Natural killer cell (primary cell): ENCODE measurements at regions not wholly inside any gene's neighbourhood (a gene's known extent, or its start where the extent isn't known, plus 50 kb on each side); places are given as distances from the start of the nearest gene placed in this dataset.
A peak's percentile ranks its signal among the peaks of the same experiment; 100 is the strongest.

Experiments used
- ATAC-seq, 3 donors: fragments of 150-1000 bp in 2 of 3; fragments of 200-7000 bp in 1 of 3; cut with Tn5 transposase; 1 replicate in 1 of 3; 2 replicates in 2 of 3; pipeline ENCODE4 v1.10.0; 2021; ENCODE audit warnings: mild to moderate bottlenecking in 2 of 3, moderate library complexity in 2 of 3
- DNase-seq, 2 donors: peaks; one replicate each; pipeline versions ENCODE4 v3.0.0 to v3.0.0-alpha.2; 2013 to 2021; ENCODE audit warnings: mixed read lengths in 1 of 2
- H3K27ac ChIP-seq: one replicate; pipeline ENCODE4 v1.5.1; 2013; ENCODE audit warnings: mild to moderate bottlenecking, low read length
- H3K27me3 ChIP-seq: one replicate; pipeline ENCODE4 v1.6.1; 2013; ENCODE audit warnings: low read length; ENCODE audit not compliant: control insufficient read depth, insufficient read depth
- H3K36me3 ChIP-seq: one replicate; pipeline ENCODE4 v1.6.1; 2013; ENCODE audit warnings: low read length; ENCODE audit not compliant: control insufficient read depth, insufficient read depth
- H3K4me1 ChIP-seq: one replicate; pipeline ENCODE4 v1.6.1; 2013; ENCODE audit warnings: low read length; ENCODE audit not compliant: control insufficient read depth, insufficient read depth
- H3K4me3 ChIP-seq: one replicate; pipeline ENCODE4 v1.5.1; 2013; ENCODE audit warnings: low read length
- H3K9me3 ChIP-seq: one replicate; pipeline ENCODE4 v1.6.1; 2013; ENCODE audit warnings: low read length; ENCODE audit not compliant: control insufficient read depth, insufficient read depth
- H3K27ac Mint-ChIP-seq, 2 donors: one replicate each; pipeline ENCODE4 v1.8.0; 2022; ENCODE audit warnings: mild to moderate bottlenecking in 2 of 2, mixed read lengths in 2 of 2, moderate library complexity in 1 of 2
- H3K27me3 Mint-ChIP-seq, 2 donors: one replicate each; pipeline ENCODE4 v1.8.0; 2022; ENCODE audit warnings: low read depth in 2 of 2, mixed read lengths in 2 of 2
- H3K36me3 Mint-ChIP-seq: one replicate; pipeline ENCODE4 v1.8.0; 2022; ENCODE audit warnings: mixed read lengths
- H3K4me1 Mint-ChIP-seq, 2 donors: one replicate each; pipeline ENCODE4 v1.8.0; 2022; ENCODE audit warnings: mixed read lengths in 2 of 2
- H3K4me3 Mint-ChIP-seq: one replicate; pipeline ENCODE4 v1.8.0; 2022; ENCODE audit warnings: mild to moderate bottlenecking, moderate library complexity, mixed read lengths
- H3K9me3 Mint-ChIP-seq, 2 donors: one replicate each; pipeline ENCODE4 v1.8.0; 2022; ENCODE audit warnings: mixed read lengths in 2 of 2
- WGBS: methylation state at CpG from one replicate; pipeline ENCODE4 v1.1.7; 2013; ENCODE audit warnings: missing lambda C conversion rate; ENCODE audit not compliant: insufficient coverage; 5-methylcytosine and 5-hydroxymethylcytosine counted together
- intact Hi-C: fragments of 100-400 bp; cut with micrococcal nuclease; formaldehyde crosslinking; loops from one replicate; pipeline ENCODE4 v1.14.2; 2022
- TF ChIP-seq, protein P1 (sequence below): fragments of 200-600 bp; IDR thresholded peaks from one replicate; pipeline ENCODE4 v1.8.0; 2022; ENCODE audit warnings: antibody characterized with exemption

DNA sequence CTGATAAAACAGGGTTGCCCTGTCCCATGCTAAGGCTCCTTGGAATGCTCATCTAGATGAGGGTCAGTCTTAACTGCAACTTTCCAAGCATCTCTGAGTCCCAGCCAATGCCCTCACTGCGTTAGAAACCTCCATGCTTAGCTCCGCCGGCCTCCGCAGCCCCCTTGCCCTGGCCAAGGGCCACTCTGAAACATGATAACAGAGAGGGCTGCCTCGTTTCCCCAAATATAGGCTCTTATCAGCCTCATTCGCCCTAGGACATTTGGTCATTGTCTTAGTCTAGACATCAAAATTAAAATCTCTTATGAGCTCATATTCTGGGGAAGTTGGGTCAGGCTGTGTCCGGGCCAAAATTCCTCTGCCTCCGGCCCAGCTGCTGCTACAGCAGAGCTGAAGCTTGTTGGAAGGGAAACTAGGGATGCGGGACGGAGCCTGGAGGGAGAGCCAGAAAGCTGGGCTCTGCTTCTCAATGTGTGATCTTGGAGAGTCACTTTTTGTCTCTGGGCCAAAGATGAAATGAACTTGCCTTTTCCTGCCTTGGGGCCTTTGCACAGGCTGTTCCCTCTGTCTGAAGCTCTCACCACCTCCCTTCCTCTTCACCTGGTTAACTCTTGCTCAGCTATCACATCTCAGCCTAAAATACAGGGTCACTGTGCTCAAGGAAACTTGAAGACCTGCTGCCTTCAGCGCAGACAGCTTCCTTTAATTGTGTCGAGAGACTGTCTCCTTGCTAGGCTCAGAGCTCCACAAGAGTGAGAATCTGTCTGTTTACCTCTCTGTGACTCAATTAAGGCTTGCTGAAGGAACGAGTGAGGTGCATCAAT lies 191.3 kb downstream of the RGS3 start:
- DNase-seq: no peak
- H3K27me3 ChIP-seq: no peaks in the 10 kb centered on the region
- H3K36me3 Mint-ChIP-seq: no peaks in the 10 kb centered on the region
- peaks cover 9 to 10% of the 10 kb centered on the region in 2 donors for H3K27me3 Mint-ChIP-seq
- no peak overlapping the region for H3K27ac ChIP-seq
- 83% methylated on average over 13 of the region's 13 CpGs for WGBS
- H3K4me1 Mint-ChIP-seq: peaks cover 9 to 23% of the 10 kb centered on the region in 2 donors
- H3K4me3 ChIP-seq: no peak overlapping the region
- no peaks in the 10 kb centered on the region for H3K36me3 ChIP-seq
- intact Hi-C loops: loop anchor here (1.0 to 5.0 kb wide), 3 partner anchors 64 to 813 kb away; no protein-coding TSS in a partner anchor
- peaks cover 32% of the 10 kb centered on the region for H3K4me1 ChIP-seq
- TF ChIP-seq, protein P1, sequence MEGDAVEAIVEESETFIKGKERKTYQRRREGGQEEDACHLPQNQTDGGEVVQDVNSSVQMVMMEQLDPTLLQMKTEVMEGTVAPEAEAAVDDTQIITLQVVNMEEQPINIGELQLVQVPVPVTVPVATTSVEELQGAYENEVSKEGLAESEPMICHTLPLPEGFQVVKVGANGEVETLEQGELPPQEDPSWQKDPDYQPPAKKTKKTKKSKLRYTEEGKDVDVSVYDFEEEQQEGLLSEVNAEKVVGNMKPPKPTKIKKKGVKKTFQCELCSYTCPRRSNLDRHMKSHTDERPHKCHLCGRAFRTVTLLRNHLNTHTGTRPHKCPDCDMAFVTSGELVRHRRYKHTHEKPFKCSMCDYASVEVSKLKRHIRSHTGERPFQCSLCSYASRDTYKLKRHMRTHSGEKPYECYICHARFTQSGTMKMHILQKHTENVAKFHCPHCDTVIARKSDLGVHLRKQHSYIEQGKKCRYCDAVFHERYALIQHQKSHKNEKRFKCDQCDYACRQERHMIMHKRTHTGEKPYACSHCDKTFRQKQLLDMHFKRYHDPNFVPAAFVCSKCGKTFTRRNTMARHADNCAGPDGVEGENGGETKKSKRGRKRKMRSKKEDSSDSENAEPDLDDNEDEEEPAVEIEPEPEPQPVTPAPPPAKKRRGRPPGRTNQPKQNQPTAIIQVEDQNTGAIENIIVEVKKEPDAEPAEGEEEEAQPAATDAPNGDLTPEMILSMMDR: no peak
- no peaks in the 10 kb centered on the region for H3K9me3 Mint-ChIP-seq
- H3K4me3 Mint-ChIP-seq: no peak overlapping the region
- H3K9me3 ChIP-seq: no peaks in the 10 kb centered on the region
- peak overlapping the region in 1 of 2 donors; percentile 11 for H3K27ac Mint-ChIP-seq
- no peak for ATAC-seq

- Mint-ChIP-seq H3K27me3 (peaks cover 19 to 20% of the 10 kb centered on the region in 2 donors), H3K27ac (no peak overlapping the region), H3K4me1 (peaks cover 9 to 23% of the 10 kb centered on the region in 2 donors), H3K4me3 (no peak overlapping the region), H3K36me3 (no peaks in the 10 kb centered on the region), H3K9me3 (no peaks in the 10 kb centered on the region)
- H3K4me3 ChIP-seq: no peak overlapping the region
- no peak overlapping the region for H3K27ac ChIP-seq
- H3K4me1 ChIP-seq: peaks cover 32% of the 10 kb centered on the region
- H3K27me3 ChIP-seq: no peaks in the 10 kb centered on the region
- TF ChIP-seq, protein P1: no peak
- ATAC-seq: peak in 1 of 3 donors; percentile 24
- WGBS: 60% methylated on average over 21 of the region's 21 CpGs
- DNase-seq: no peak
- intact Hi-C loops: loop anchor here (5.0 kb wide), 1 partner anchor 815 kb away; no protein-coding TSS in a partner anchor
- H3K36me3 ChIP-seq: no peaks in the 10 kb centered on the region
- H3K9me3 ChIP-seq: no peaks in the 10 kb centered on the region
These were observed 193.5 kb downstream of the RGS3 start for GRCh38 chr9:113656771-113657670.

GRCh38 chr9:113657765-113658544 lies 194.4 kb downstream of the RGS3 start:
- DNase-seq: peak; percentile 78 to 89
- 40% methylated on average over 14 of the region's 14 CpGs for WGBS
- peak overlapping the region in 1 of 2 donors; percentile 67 for H3K27ac Mint-ChIP-seq
- TF ChIP-seq, protein P1: peak; percentile 85
- H3K9me3 Mint-ChIP-seq: no peaks in the 10 kb centered on the region
- no peak overlapping the region for H3K4me3 Mint-ChIP-seq
- H3K4me1 ChIP-seq: peaks cover 32% of the 10 kb centered on the region
- H3K27ac ChIP-seq: no peak overlapping the region
- ATAC-seq: peak; percentile 85 to 98 (median 94)
- H3K27me3 ChIP-seq: no peaks in the 10 kb centered on the region
- intact Hi-C loops: loop anchor here (1.0 to 5.0 kb wide), 4 partner anchors 257 to 816 kb away; partner anchors contain the start of gene ALAD
- no peak overlapping the region for H3K4me3 ChIP-seq
- H3K36me3 Mint-ChIP-seq: no peaks in the 10 kb centered on the region
- H3K27me3 Mint-ChIP-seq: peaks cover 20% of the 10 kb centered on the region in 2 donors
- H3K9me3 ChIP-seq: no peaks in the 10 kb centered on the region
- peaks cover 9 to 23% of the 10 kb centered on the region in 2 donors for H3K4me1 Mint-ChIP-seq
- H3K36me3 ChIP-seq: no peaks in the 10 kb centered on the region
